HG02571 (cell line): ENCODE measurements at regions not wholly inside any gene's neighbourhood (a gene's known extent, or its start where the extent isn't known, plus 50 kb on each side); places are given as distances from the start of the nearest gene placed in this dataset.

Experiments used
- ATAC-seq: cut with Tn5 transposase; IDR thresholded peaks from one replicate; pipeline ENCODE4 v1.9.1; 2021; ENCODE audit warnings: mild to moderate bottlenecking, moderate library complexity; ENCODE audit not compliant: unreplicated experiment

DNA sequence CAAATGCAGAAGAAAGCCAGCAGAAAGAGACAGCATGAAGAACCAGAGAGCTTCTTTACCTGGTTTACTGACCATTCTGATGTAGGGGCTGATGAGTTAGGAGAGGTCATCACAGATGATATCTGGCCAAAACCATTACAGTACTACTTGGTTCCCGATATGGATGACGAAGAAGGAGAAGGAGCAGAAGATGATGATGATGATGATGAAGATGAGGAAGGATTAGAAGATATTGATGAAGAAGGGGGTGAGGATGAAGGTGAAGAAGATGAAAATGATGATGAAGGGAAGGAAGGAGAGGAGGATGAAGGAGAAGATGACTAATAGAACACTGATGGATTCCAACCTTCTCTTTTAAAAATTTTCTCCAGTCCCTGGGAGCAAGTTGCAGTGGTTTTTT is 178.2 kb upstream of the CRY1 start:
- ATAC-seq = no peak

GRCh38 chr12:107275530-107275929 is 182.2 kb upstream of the CRY1 start:
- no peak for ATAC-seq

GRCh38 chr12:107277855-107278254 is 184.5 kb upstream of the CRY1 start:
- no peak for ATAC-seq

DNA sequence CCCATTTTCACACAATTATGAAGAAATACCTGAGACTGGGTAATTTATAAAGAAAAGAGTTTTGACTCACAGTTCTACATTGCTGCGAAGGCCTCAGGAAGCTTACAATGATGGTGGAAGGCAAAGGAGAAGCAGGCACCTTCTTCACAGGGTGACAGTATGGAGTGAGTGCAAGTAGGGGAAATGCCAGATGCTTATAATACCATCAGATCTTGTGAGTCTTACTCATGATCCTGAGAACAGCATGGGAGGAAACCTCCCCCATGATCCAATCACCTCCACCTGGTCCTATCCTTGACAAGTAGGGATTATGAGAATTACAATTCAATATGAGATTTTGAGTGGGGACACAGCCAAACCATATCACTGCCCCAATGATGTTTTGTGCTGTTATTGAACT is 189.3 kb upstream of the CRY1 start:
- no peak for ATAC-seq

- ATAC-seq = no peak
Measured at GRCh38 chr12:107283652-107284051, 190.3 kb upstream of the CRY1 start.

- ATAC-seq = no peak
Measured at GRCh38 chr12:107284692-107285091, 191.3 kb upstream of the CRY1 start.

GRCh38 chr12:107287436-107288413 is 194.4 kb upstream of the CRY1 start:
- no peak for ATAC-seq

DNA sequence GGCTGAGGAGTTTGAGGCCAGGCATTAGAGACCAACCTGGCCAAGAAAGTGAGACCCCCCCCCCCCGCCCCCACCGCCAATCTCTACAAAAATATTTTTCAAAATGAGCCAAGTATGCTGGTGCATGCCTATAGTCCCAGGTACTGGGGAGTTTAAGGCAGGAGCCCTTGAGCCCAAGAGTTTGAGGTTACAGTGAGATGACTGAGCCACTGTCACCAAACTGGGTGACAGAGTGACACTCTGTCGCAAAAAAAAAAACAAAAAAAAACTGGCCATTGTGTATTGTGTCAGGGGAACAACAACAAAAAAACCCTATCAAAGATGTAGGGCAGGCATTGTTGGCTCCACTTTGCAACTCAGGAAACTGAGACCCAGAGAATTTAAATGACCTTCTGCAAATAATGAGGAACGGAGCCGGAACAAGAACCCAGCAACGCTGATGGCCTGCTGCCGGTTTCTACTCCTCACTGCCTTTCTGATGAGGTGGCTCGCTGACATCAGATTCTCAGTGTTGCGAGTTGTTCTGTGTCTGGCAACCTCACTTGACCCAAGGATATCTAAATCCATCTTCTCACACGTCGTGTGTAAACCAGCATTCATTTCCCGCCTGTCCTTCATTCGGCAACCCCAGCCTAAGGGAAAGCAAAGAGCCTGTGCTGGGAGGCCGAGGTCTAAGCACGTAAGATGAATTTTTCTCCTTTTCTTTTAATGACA is 195.2 kb upstream of the CRY1 start:
- no peak for ATAC-seq

DNA sequence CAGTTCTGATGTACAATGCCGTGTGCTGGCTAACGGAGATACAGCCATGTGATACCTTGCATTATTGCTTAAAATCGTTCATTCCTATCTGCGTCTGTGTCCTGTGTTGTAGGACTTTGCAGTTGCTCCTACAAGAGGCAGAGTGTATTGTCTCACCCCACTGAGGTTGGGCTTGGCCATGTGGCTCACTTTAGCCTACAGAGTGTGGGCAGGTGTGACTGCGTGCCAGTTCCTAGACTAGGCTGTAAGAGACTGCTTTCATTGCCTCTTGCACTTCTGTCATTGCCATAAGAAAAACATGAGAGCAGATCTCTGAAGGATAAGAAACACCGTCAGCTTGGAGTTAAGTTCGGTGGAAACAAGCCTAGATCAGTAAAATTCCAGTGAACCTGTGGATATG is 197.7 kb upstream of the CRY1 start:
- ATAC-seq = no peak

GRCh38 chr12:107296681-107297089 is 203.3 kb upstream of the CRY1 start:
- no peak for ATAC-seq

- ATAC-seq = no peak
Measured at GRCh38 chr12:107302649-107303341, 209.4 kb upstream of the CRY1 start.

GRCh38 chr12:107304588-107305532 is 211.5 kb upstream of the CRY1 start:
- ATAC-seq = no peak

- ATAC-seq = no peak
Measured at GRCh38 chr12:107306141-107306659, 212.9 kb upstream of the CRY1 start.

GRCh38 chr12:107308310-107308709 is 215.0 kb upstream of the CRY1 start:
- no peak for ATAC-seq

- no peak for ATAC-seq
Measured at GRCh38 chr12:107309020-107309419, 215.7 kb upstream of the CRY1 start.

- ATAC-seq = no peak
Measured at GRCh38 chr12:107310621-107311020, 217.3 kb upstream of the CRY1 start.

DNA sequence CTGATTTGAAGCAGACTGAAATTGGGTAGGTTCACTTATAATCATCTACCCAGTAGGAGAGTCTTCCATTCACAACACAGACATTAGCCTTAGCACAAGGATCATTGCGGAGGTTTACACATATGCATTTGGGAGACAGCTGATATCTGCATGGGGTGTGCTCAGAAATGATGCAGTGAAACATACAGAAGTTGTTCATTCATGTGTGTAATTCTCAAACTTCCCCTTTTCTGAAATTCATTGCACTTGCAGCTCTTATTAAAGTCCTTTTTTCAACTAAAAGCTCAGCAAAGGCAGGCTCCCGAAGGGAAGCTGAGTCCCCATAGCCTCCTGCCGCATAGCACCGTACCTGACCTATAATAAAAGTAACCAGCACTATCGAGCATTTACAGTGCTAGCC is 218.3 kb upstream of the CRY1 start:
- no peak for ATAC-seq

DNA sequence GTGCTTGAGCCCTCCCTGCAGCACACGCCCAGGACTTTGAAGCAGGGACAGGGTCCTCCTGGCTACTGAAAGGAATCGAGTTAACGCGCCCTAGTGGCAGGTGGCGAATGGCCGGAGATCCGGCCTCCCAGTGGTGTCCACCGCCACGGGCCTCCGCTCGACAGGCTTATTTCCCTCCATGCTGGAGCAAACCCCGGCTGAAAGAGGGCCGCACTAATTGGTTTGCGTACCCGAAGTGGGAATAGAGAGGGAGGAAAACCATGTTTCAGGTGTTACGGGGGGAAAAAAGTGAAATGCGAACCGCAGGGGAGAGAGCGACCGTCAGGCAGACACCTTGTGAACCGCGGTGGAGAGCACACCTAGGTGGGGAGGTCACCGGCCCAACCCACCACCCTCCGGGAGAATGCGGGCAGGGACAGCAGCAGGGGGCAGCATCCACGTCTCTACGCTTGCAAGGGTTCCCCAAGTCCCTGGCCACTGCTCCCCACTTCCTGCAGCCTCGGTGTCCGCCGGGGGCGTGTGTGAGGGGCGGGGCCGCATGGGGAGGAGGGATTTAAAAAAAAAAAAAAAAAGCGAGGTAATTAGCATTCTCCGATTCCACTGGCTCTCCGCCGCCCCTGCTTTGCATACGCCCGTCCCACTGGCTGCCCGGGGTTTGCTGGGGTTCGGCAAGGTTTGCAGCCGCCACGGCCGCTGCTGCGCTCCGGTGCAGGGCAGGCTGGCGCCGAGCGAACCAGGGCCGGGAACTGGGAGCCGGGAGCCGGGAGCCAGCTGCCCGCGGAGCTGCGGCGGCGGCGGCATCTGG is 224.6 kb upstream of the CRY1 start:
- no peak for ATAC-seq

DNA sequence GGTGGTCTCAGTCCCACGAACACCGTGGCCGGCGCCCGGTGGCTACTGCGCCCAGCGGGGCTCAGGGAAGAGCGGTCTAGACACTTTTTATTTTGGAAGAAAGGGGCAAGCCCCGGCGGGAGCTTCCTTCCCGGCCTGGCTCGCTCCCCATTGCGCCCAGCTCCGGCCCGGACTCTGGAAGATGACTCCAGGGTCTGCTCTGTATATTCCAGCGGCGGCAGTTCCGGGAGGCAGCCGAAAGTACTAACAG is 225.1 kb upstream of the CRY1 start:
- ATAC-seq = no peak
